B cell (primary cell): ENCODE measurements at regions not wholly inside any gene's neighbourhood (a gene's known extent, or its start where the extent isn't known, plus 50 kb on each side); places are given as distances from the start of the nearest gene placed in this dataset.

Source experiments
- ATAC-seq: fragments of 200-7000 bp; cut with Tn5 transposase; one replicate; pipeline ENCODE4 v1.10.0; 2021; ENCODE audit warnings: low read depth, mild to moderate bottlenecking, moderate number of reproducible peaks, moderate library complexity
- CTCF ChIA-PET: fragments of 350-600 bp; sonication (Branson Sonifier 250); formaldehyde crosslinking; loops from one replicate; lab custom pipeline; 2021; ENCODE audit warnings: antibody characterized with exemption, inconsistent platforms; lab: Charles Lee
- POLR2A ChIA-PET: fragments of 350-600 bp; sonication (Branson Sonifier 250); formaldehyde crosslinking; loops from one replicate; lab custom pipeline; 2021; ENCODE audit warnings: antibody characterized with exemption; lab: Charles Lee
- DNase-seq: peaks from one replicate; pipeline ENCODE4 v3.0.0; 2013
- H2AFZ ChIP-seq: 2 replicates; pipeline ENCODE4 v1.6.1; 2012; ENCODE audit warnings: mild to moderate bottlenecking, low read depth, low read length; ENCODE audit not compliant: insufficient read depth, poor library complexity, severe bottlenecking
- H3K27ac ChIP-seq, 2 donors: 1 replicate in 1 of 2; 2 replicates in 1 of 2; pipeline ENCODE4 v1.5.1; 2012 to 2013; ENCODE audit warnings: low read length in 2 of 2, mild to moderate bottlenecking in 2 of 2, moderate library complexity in 1 of 2
- H3K27me3 ChIP-seq, 4 experiments: fragments of 200-600 bp in 1 of 4; sonication (generic) in 1 of 4; replicated peaks in 1 of 4; 1 replicate in 2 of 4; 2 replicates in 2 of 4; pipeline versions ENCODE4 v1.6.1 to v1.7.0; 2013 to 2016; ENCODE audit warnings: low read length in 3 of 4, mild to moderate bottlenecking in 2 of 4, mixed read lengths in 1 of 4, moderate library complexity in 1 of 4; ENCODE audit not compliant: insufficient read depth in 4 of 4, control insufficient read depth in 3 of 4; ENCODE audit errors: control extremely low read depth in 1 of 4
- H3K36me3 ChIP-seq, 2 experiments: replicated peaks in 1 of 2; 1 replicate in 1 of 2; 2 replicates in 1 of 2; pipeline versions ENCODE4 v1.6.1 to v1.7.1; 2013; ENCODE audit warnings: low read length in 1 of 2; ENCODE audit not compliant: insufficient read depth in 2 of 2, control insufficient read depth in 1 of 2; ENCODE audit errors: control extremely low read depth in 1 of 2, extremely low read depth in 1 of 2
- H3K4me1 ChIP-seq, 2 donors: fragments of 200-600 bp in 1 of 2; sonication (generic) in 1 of 2; 1 replicate in 1 of 2; 2 replicates in 1 of 2; pipeline versions ENCODE4 v1.5.1 to v1.6.1; 2013 to 2017; ENCODE audit warnings: low read length in 2 of 2; ENCODE audit not compliant: control insufficient read depth in 2 of 2, insufficient read depth in 2 of 2
- H3K4me2 ChIP-seq: replicated peaks from 2 replicates; pipeline ENCODE3; 2012; ENCODE audit warnings: mild to moderate bottlenecking, low read depth, low read length; ENCODE audit not compliant: poor library complexity, severe bottlenecking
- H3K4me3 ChIP-seq, 5 experiments: fragments of 200-600 bp in 1 of 5; sonication (generic) in 1 of 5; 1 replicate in 3 of 5; 2 replicates in 2 of 5; pipeline versions ENCODE4 v1.5.1 to v1.7.0; 2011 to 2016; ENCODE audit warnings: low read length in 4 of 5, mild to moderate bottlenecking in 4 of 5, low read depth in 2 of 5, control low read depth in 1 of 5, moderate library complexity in 1 of 5; ENCODE audit not compliant: insufficient read depth in 1 of 5; ENCODE audit errors: control extremely low read depth in 1 of 5, extremely low read depth in 1 of 5
- H3K79me2 ChIP-seq: fragments of 200-600 bp; sonication (generic); one replicate; pipeline ENCODE4 v1.6.0; 2016; ENCODE audit warnings: low read length; ENCODE audit not compliant: control insufficient read depth, insufficient read depth
- H3K9ac ChIP-seq: fragments of 200-600 bp; sonication (generic); 2 replicates; pipeline ENCODE4 v1.6.1; 2017; ENCODE audit warnings: mild to moderate bottlenecking, low read length, moderate library complexity
- H3K9me3 ChIP-seq, 3 donors: one replicate each; pipeline versions ENCODE4 v1.6.1 to v1.7.1; 2013; ENCODE audit warnings: low read length in 2 of 3; ENCODE audit not compliant: control insufficient read depth in 2 of 3, insufficient read depth in 1 of 3; ENCODE audit errors: control extremely low read depth in 1 of 3
- H4K20me1 ChIP-seq: 2 replicates; pipeline ENCODE4 v1.6.0; 2012; ENCODE audit warnings: mild to moderate bottlenecking, low read length; ENCODE audit not compliant: insufficient read depth, control insufficient read depth, poor library complexity, severe bottlenecking
- H3K27ac Mint-ChIP-seq: one replicate; pipeline ENCODE4 v1.8.0; 2021; ENCODE audit warnings: mixed read lengths
- H3K27me3 Mint-ChIP-seq: one replicate; pipeline ENCODE4 v1.8.0; 2021; ENCODE audit warnings: mixed read lengths
- H3K4me1 Mint-ChIP-seq: one replicate; pipeline ENCODE4 v1.8.0; 2021; ENCODE audit warnings: mixed read lengths
- H3K4me3 Mint-ChIP-seq: one replicate; pipeline ENCODE4 v1.8.0; 2021; ENCODE audit warnings: mixed read lengths
- H3K9me3 Mint-ChIP-seq: one replicate; pipeline ENCODE4 v1.8.0; 2022; ENCODE audit warnings: mixed read lengths; ENCODE audit not compliant: insufficient read depth
- EZH2 ChIP-seq: IDR thresholded peaks from 2 replicates; pipeline ENCODE4 v1.6.1; 2012; ENCODE audit warnings: borderline replicate concordance, low read depth, mild to moderate bottlenecking, moderate library complexity, low read length; ENCODE audit not compliant: insufficient read depth, poor library complexity, severe bottlenecking
- WGBS: methylation state at CpG from one replicate; pipeline ENCODE4 v1.1.5; 2013; ENCODE audit warnings: missing lambda C conversion rate; ENCODE audit not compliant: insufficient coverage; 5-methylcytosine and 5-hydroxymethylcytosine counted together
- intact Hi-C: fragments of 100-400 bp; cut with micrococcal nuclease; formaldehyde crosslinking; loops from one replicate; pipeline ENCODE4 v1.10.0; 2022
- TF ChIP-seq, protein P1 (sequence below): fragments of 200-600 bp; IDR thresholded peaks from one replicate; pipeline ENCODE4 v1.8.0; 2022; ENCODE audit warnings: antibody characterized with exemption, mild to moderate bottlenecking

DNA sequence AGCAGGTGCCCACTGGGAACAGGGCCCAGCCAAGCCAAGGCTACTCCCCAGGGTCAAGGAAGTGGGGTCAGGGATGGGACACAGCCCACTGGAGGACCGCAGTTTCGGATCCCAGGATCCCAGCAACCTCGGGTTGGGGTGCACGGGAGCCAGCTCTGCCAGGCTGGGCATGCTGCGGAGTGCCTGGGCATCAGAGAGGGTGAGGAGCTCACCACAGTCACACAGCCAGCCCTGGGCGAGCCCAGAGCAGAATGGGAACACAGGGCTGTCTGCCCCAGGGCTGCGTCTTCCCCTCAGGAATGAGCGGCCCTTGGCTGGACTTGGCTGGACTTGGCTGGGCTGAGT lies 74.3 kb upstream of the SLCO4A1 start:
- WGBS: 93% methylated on average over 8 of the region's 8 CpGs
- H3K27me3 ChIP-seq: peaks cover 0 to 2% (median 0%) of the 10 kb centered on the region in 4 experiments

DNA sequence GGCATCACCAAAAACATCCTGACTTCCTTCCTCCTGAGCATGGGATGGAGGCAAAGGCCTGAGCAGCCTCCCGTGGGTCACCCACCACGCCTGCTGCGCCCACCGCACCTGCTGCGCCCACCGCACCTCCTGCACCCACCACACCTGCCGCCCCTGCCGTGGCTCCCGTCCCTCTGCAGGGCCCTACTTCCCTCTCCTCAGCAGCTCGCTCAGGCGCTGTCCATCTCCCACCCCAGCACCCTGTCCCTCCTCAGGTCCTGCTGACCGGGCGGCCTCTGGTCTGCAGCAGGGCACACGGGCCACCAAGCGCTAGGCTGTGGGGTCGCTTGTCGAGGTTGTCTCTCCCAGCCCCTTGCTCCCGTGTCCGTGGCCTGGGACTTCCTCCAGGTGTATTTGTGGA lies 72.7 kb upstream of the SLCO4A1 start:
- no peak overlapping the region for H3K27ac ChIP-seq
- no peak overlapping the region for H2AFZ ChIP-seq

More for the DNA sequence above, 74.3 kb upstream of the SLCO4A1 start:
- ATAC-seq: no peak
- no peaks in the 10 kb centered on the region for H3K9me3 Mint-ChIP-seq
- CTCF ChIA-PET: no interaction called here
- H3K4me1 Mint-ChIP-seq: peaks cover 3% of the 10 kb centered on the region
- Histone ChIP-seq H3K4me3 (no peak overlapping the region), H3K27ac (no peak overlapping the region), H3K36me3 (no peaks in the 10 kb centered on the region), H3K4me1 (no peaks in the 10 kb centered on the region), H3K9me3 (peaks cover 0 to 13% (median 0%) of the 10 kb centered on the region in 3 donors), H2AFZ (no peak overlapping the region), H3K4me2 (no peak overlapping the region), H3K79me2 (no peaks in the 10 kb centered on the region), H4K20me1 (no peaks in the 10 kb centered on the region), H3K9ac (no peak overlapping the region)
- peaks cover 25% of the 10 kb centered on the region for H3K27me3 Mint-ChIP-seq
- no peak overlapping the region for H3K27ac Mint-ChIP-seq
- no peak for DNase-seq
- intact Hi-C loops: no loop called here
- no peak overlapping the region for H3K4me3 Mint-ChIP-seq
- TF ChIP-seq, protein P1, sequence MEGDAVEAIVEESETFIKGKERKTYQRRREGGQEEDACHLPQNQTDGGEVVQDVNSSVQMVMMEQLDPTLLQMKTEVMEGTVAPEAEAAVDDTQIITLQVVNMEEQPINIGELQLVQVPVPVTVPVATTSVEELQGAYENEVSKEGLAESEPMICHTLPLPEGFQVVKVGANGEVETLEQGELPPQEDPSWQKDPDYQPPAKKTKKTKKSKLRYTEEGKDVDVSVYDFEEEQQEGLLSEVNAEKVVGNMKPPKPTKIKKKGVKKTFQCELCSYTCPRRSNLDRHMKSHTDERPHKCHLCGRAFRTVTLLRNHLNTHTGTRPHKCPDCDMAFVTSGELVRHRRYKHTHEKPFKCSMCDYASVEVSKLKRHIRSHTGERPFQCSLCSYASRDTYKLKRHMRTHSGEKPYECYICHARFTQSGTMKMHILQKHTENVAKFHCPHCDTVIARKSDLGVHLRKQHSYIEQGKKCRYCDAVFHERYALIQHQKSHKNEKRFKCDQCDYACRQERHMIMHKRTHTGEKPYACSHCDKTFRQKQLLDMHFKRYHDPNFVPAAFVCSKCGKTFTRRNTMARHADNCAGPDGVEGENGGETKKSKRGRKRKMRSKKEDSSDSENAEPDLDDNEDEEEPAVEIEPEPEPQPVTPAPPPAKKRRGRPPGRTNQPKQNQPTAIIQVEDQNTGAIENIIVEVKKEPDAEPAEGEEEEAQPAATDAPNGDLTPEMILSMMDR: no peak
- TF ChIP-seq EZH2: no peak
- POLR2A ChIA-PET: no interaction called here

More for the DNA sequence above, 72.7 kb upstream of the SLCO4A1 start:
- no peak for ATAC-seq
- Mint-ChIP-seq H3K9me3 (no peaks in the 10 kb centered on the region), H3K27me3 (peaks cover 36% of the 10 kb centered on the region), H3K4me1 (peaks cover 3% of the 10 kb centered on the region), H3K4me3 (no peak overlapping the region), H3K27ac (no peak overlapping the region)
- H3K9me3 ChIP-seq: peaks cover 0 to 13% (median 0%) of the 10 kb centered on the region in 3 donors
- ChIA-PET POLR2A (no interaction called here), CTCF (no interaction called here)
- no peaks in the 10 kb centered on the region for H4K20me1 ChIP-seq
- H3K4me1 ChIP-seq: no peaks in the 10 kb centered on the region
- H3K9ac ChIP-seq: no peak overlapping the region
- H3K36me3 ChIP-seq: no peaks in the 10 kb centered on the region
- peaks cover 0 to 3% (median 0%) of the 10 kb centered on the region in 4 experiments for H3K27me3 ChIP-seq
- H3K4me3 ChIP-seq: no peak overlapping the region
- no peak for DNase-seq
- TF ChIP-seq, protein P1: no peak
- TF ChIP-seq EZH2: no peak
- WGBS: 69% methylated on average over 18 of the region's 19 CpGs
- intact Hi-C loops: no loop called here
- no peaks in the 10 kb centered on the region for H3K79me2 ChIP-seq
- no peak overlapping the region for H3K4me2 ChIP-seq
